ENCODE measurements at regions not wholly inside any gene's neighbourhood (a gene's known extent, or its start where the extent isn't known, plus 50 kb on each side); places are given as distances from the start of the nearest gene placed in this dataset.

- TF ChIP-seq POLR2AphosphoS5 (IDR thresholded peaks at IDR 0.05; ENCODE audit: low read depth, low read length) (no peak), REST (IDR thresholded peaks at IDR 0.05; ENCODE audit: insufficient read depth in 1 of 2, low read depth in 2 of 2, low read length in 2 of 2) (no peak), TAF1 (IDR thresholded peaks at IDR 0.05; ENCODE audit: borderline replicate concordance, insufficient read depth, low read length) (no peak)
These were observed 115.8 kb upstream of the ANKRD50 start for GRCh38 chr4:124828382-124828781.
